ENCODE measurements at regions not wholly inside any gene's neighbourhood (a gene's known extent, or its start where the extent isn't known, plus 50 kb on each side); places are given as distances from the start of the nearest gene placed in this dataset.

GRCh38 chr12:39070775-39071174 lies 165.4 kb upstream of the CPNE8 start:
- H3K4me3 ChIP-seq (ENCODE audit: control insufficient read depth in 2 of 3, extremely low read depth in 1 of 3, insufficient read depth in 2 of 3, low read depth in 1 of 3, low read length in 3 of 3): no peak overlapping the region
- TF ChIP-seq EZH2 (IDR thresholded peaks at IDR 0.05; ENCODE audit: low read length) (no peak), CTCF (optimal IDR thresholded peaks at IDR 0.05 in 1 of 3, IDR thresholded peaks at IDR 0.05 in 1 of 3, conservative IDR thresholded peaks at IDR 0.05 in 1 of 3; ENCODE audit: extremely low read depth in 1 of 3, insufficient read depth in 2 of 3, low read length in 3 of 3) (no peak)
- H3K36me3 ChIP-seq (ENCODE audit: control insufficient read depth in 2 of 2, extremely low read depth in 1 of 2, insufficient read depth in 2 of 2, low read length in 2 of 2): no peaks in the 10 kb centered on the region
- FAIRE-seq (no peak), DNase-seq (ENCODE audit: low read depth, low spot score) (no peak)
- no peak overlapping the region for H3K27ac ChIP-seq (ENCODE audit: control insufficient read depth, insufficient read depth, low read length)
- no peak overlapping the region for H2AFZ ChIP-seq (ENCODE audit: control insufficient read depth, low read length)
- no peaks in the 10 kb centered on the region for H3K9me1 ChIP-seq (ENCODE audit: control insufficient read depth, extremely low read depth, insufficient read depth, low read length)
- no peaks in the 10 kb centered on the region for H3K9me3 ChIP-seq (ENCODE audit: control insufficient read depth, low read depth, low read length)
- dilution Hi-C loops (cut with MboI; ENCODE audit: extremely low pct_ligation_motif_present, low sequenced_read_pairs): loop anchor here (25.0 kb wide), 1 partner anchor 133 kb away; no protein-coding TSS in a partner anchor
- no peaks in the 10 kb centered on the region for H3K27me3 ChIP-seq (ENCODE audit: control insufficient read depth, extremely low read depth, insufficient read depth, low read length)
- H3K4me2 ChIP-seq (ENCODE audit: control insufficient read depth, extremely low read depth, insufficient read depth, low read depth, low read length): no peak overlapping the region
- no peak overlapping the region for H3K9ac ChIP-seq (ENCODE audit: control insufficient read depth, extremely low read depth, insufficient read depth, low read length)
- no peaks in the 10 kb centered on the region for H3K4me1 ChIP-seq (ENCODE audit: control insufficient read depth, extremely low read depth, insufficient read depth, low read length)
- H4K20me1 ChIP-seq (ENCODE audit: control insufficient read depth, extremely low read depth, insufficient read depth, low read length): no peaks in the 10 kb centered on the region
- H3K79me2 ChIP-seq (ENCODE audit: control insufficient read depth, insufficient read depth, low read length): no peaks in the 10 kb centered on the region

DNA sequence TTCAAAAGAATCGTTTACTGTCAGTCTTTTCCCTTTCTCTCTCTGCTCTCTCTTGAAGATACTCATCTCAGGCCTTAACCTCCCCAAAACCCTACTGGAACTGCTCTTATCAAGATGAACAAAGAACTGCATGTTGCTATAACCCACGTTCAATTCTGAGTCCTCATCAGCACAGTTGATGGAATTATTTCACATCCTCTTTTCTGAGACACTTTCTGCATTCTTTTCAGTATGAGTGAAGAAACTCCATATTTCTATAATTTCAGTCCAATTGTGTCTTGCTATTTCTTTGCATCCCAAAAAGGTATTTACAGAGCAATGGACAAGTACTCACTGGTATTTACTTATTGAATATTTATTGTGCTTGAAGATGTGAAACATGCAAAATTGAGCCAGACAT lies 160.1 kb upstream of the CPNE8 start:
- no peaks in the 10 kb centered on the region for H3K79me2 ChIP-seq (ENCODE audit: control insufficient read depth, insufficient read depth, low read length)
- dilution Hi-C loops (cut with MboI; ENCODE audit: extremely low pct_ligation_motif_present, low sequenced_read_pairs): loop anchor here (25.0 kb wide), 1 partner anchor 128 kb away; no protein-coding TSS in a partner anchor
- H3K9ac ChIP-seq (ENCODE audit: control insufficient read depth, extremely low read depth, insufficient read depth, low read length): no peak overlapping the region
- no peaks in the 10 kb centered on the region for H3K9me3 ChIP-seq (ENCODE audit: control insufficient read depth, low read depth, low read length)
- H3K4me3 ChIP-seq (ENCODE audit: control insufficient read depth in 2 of 3, extremely low read depth in 1 of 3, insufficient read depth in 2 of 3, low read depth in 1 of 3, low read length in 3 of 3): no peak overlapping the region
- DNase-seq (ENCODE audit: low read depth, low spot score): no peak
- FAIRE-seq: no peak
- H3K9me1 ChIP-seq (ENCODE audit: control insufficient read depth, extremely low read depth, insufficient read depth, low read length): no peaks in the 10 kb centered on the region
- TF ChIP-seq EZH2 (IDR thresholded peaks at IDR 0.05; ENCODE audit: low read length) (no peak), CTCF (optimal IDR thresholded peaks at IDR 0.05 in 1 of 3, IDR thresholded peaks at IDR 0.05 in 1 of 3, conservative IDR thresholded peaks at IDR 0.05 in 1 of 3; ENCODE audit: extremely low read depth in 1 of 3, insufficient read depth in 2 of 3, low read length in 3 of 3) (no peak)
- no peak overlapping the region for H2AFZ ChIP-seq (ENCODE audit: control insufficient read depth, low read length)
- H3K36me3 ChIP-seq (ENCODE audit: control insufficient read depth in 2 of 2, extremely low read depth in 1 of 2, insufficient read depth in 2 of 2, low read length in 2 of 2): no peaks in the 10 kb centered on the region
- H3K27me3 ChIP-seq (ENCODE audit: control insufficient read depth, extremely low read depth, insufficient read depth, low read length): no peaks in the 10 kb centered on the region
- H3K27ac ChIP-seq (ENCODE audit: control insufficient read depth, insufficient read depth, low read length): no peak overlapping the region
- H3K4me2 ChIP-seq (ENCODE audit: control insufficient read depth, extremely low read depth, insufficient read depth, low read depth, low read length): no peak overlapping the region
- no peaks in the 10 kb centered on the region for H3K4me1 ChIP-seq (ENCODE audit: control insufficient read depth, extremely low read depth, insufficient read depth, low read length)
- no peaks in the 10 kb centered on the region for H4K20me1 ChIP-seq (ENCODE audit: control insufficient read depth, extremely low read depth, insufficient read depth, low read length)

Measured in keratinocyte (primary cell).